GM18951 (cell line): ENCODE measurements at regions not wholly inside any gene's neighbourhood (a gene's known extent, or its start where the extent isn't known, plus 50 kb on each side); places are given as distances from the start of the nearest gene placed in this dataset.

Experiments
- POLR2A ChIP-seq: IDR thresholded peaks from 4 replicates; pipeline ENCODE4 v1.6.1; 2011; ENCODE audit warnings: mild to moderate bottlenecking; ENCODE audit not compliant: insufficient read length, insufficient read depth; ENCODE audit errors: extremely low read depth
- in situ Hi-C: fragments of 300-500 bp; cut with MboI; formaldehyde crosslinking; loops from one replicate; pipeline ENCODE4 v1.12.0; 2022; ENCODE audit warnings: low sequenced_read_pairs, mixed read lengths, inconsistent platforms; ENCODE audit not compliant: unreplicated experiment

GRCh38 chr20:52921340-52921739 is 50.8 kb upstream of the TSHZ2 start:
- in situ Hi-C loops = no loop called here
- TF ChIP-seq POLR2A = no peak

- TF ChIP-seq POLR2A = no peak
- in situ Hi-C loops = no loop called here
These were observed 53.8 kb upstream of the TSHZ2 start for GRCh38 chr20:52918311-52918710.

GRCh38 chr20:52915564-52915963 is 56.6 kb upstream of the TSHZ2 start:
- TF ChIP-seq POLR2A = no peak
- in situ Hi-C loops = no loop called here

- TF ChIP-seq POLR2A = no peak
- in situ Hi-C loops = no loop called here
These were observed 57.3 kb upstream of the TSHZ2 start for GRCh38 chr20:52914870-52915269.

GRCh38 chr20:52913650-52914387 is 58.3 kb upstream of the TSHZ2 start:
- in situ Hi-C loops = no loop called here
- TF ChIP-seq POLR2A = no peak

GRCh38 chr20:52905241-52905994 is 66.7 kb upstream of the TSHZ2 start:
- TF ChIP-seq POLR2A = no peak
- in situ Hi-C loops = no loop called here

- in situ Hi-C loops = no loop called here
- no peak for TF ChIP-seq POLR2A
These were observed 67.3 kb upstream of the TSHZ2 start for GRCh38 chr20:52904837-52905236.

- in situ Hi-C loops = no loop called here
- TF ChIP-seq POLR2A = no peak
These were observed 73.0 kb upstream of the TSHZ2 start for GRCh38 chr20:52899041-52899608.

GRCh38 chr20:52896348-52896747 is 75.8 kb upstream of the TSHZ2 start:
- in situ Hi-C loops = no loop called here
- no peak for TF ChIP-seq POLR2A

GRCh38 chr20:52895701-52896100 is 76.5 kb upstream of the TSHZ2 start:
- in situ Hi-C loops = no loop called here

GRCh38 chr20:52895235-52895634 is 76.9 kb upstream of the TSHZ2 start:
- no peak for TF ChIP-seq POLR2A
- in situ Hi-C loops = no loop called here

More at GRCh38 chr20:52895701-52896100, 76.5 kb upstream of the TSHZ2 start:
- TF ChIP-seq POLR2A = no peak

GRCh38 chr20:52893498-52893897 is 78.7 kb upstream of the TSHZ2 start:
- no peak for TF ChIP-seq POLR2A
- in situ Hi-C loops = no loop called here

- no peak for TF ChIP-seq POLR2A
- in situ Hi-C loops = no loop called here
These were observed 80.1 kb upstream of the TSHZ2 start for GRCh38 chr20:52892023-52892422.

- TF ChIP-seq POLR2A = no peak
- in situ Hi-C loops = no loop called here
These were observed 82.0 kb upstream of the TSHZ2 start for GRCh38 chr20:52890130-52890529.
